MCF 10A (cell line): ENCODE measurements at regions not wholly inside any gene's neighbourhood (a gene's known extent, or its start where the extent isn't known, plus 50 kb on each side); places are given as distances from the start of the nearest gene placed in this dataset.

ENCODE experiments used
- BruUV-seq: library from RNA; stranded (reverse); fragments of 400-500 nt; replicated peaks from 2 replicates; lab custom pipeline; 2021; lab: Mats Ljungman, UMichigan
- CTCF ChIA-PET: fragments of 300-600 bp; sonication (Branson Sonifier 250); formaldehyde crosslinking; extraction: SDS; loops from one replicate; lab custom pipeline; 2021; ENCODE audit warnings: antibody characterized with exemption, inconsistent platforms; lab: Yijun Ruan, JAX
- POLR2A ChIA-PET: fragments of 300-600, 350-650 bp; sonication (Branson Sonifier 250); formaldehyde crosslinking; extraction: SDS; loops from one replicate; lab custom pipeline; 2020; ENCODE audit warnings: antibody characterized with exemption, inconsistent platforms; lab: Yijun Ruan, JAX
- DNase-seq: peaks from one replicate; pipeline ENCODE4 v3.0.0-alpha.2; 2018; ENCODE audit not compliant: unreplicated experiment
- H3K27ac Mint-ChIP-seq: one replicate; pipeline ENCODE4 v1.8.0; 2022; ENCODE audit warnings: mild to moderate bottlenecking, low read depth, mixed read lengths; ENCODE audit not compliant: unreplicated experiment
- H3K27me3 Mint-ChIP-seq: one replicate; pipeline ENCODE4 v1.8.0; 2022; ENCODE audit warnings: mixed read lengths; ENCODE audit not compliant: insufficient read depth, unreplicated experiment
- H3K36me3 Mint-ChIP-seq: one replicate; pipeline ENCODE4 v1.8.0; 2022; ENCODE audit warnings: mild to moderate bottlenecking, moderate library complexity, mixed read lengths; ENCODE audit not compliant: insufficient read depth, unreplicated experiment
- H3K4me1 Mint-ChIP-seq: one replicate; pipeline ENCODE4 v1.8.0; 2022; ENCODE audit warnings: mixed read lengths; ENCODE audit not compliant: insufficient read depth, unreplicated experiment
- H3K4me3 Mint-ChIP-seq: one replicate; pipeline ENCODE4 v1.8.0; 2022; ENCODE audit warnings: mild to moderate bottlenecking, moderate library complexity, mixed read lengths; ENCODE audit not compliant: unreplicated experiment
- H3K9me3 Mint-ChIP-seq: one replicate; pipeline ENCODE4 v1.8.0; 2022; ENCODE audit warnings: mixed read lengths; ENCODE audit not compliant: unreplicated experiment
- intact Hi-C: fragments of 100-400 bp; cut with micrococcal nuclease; formaldehyde crosslinking; loops from 2 replicates; pipeline ENCODE4 v1.14.1; 2022
- TF ChIP-seq, protein P1 (sequence below): fragments of 200-600 bp; IDR thresholded peaks from one replicate; pipeline ENCODE4 v1.8.0; 2022; ENCODE audit warnings: antibody characterized with exemption, mild to moderate bottlenecking; ENCODE audit not compliant: unreplicated experiment

GRCh38 chr1:30588311-30589073, 134.9 kb downstream of the MATN1 start:
- no peak overlapping the region for H3K4me3 Mint-ChIP-seq
- ChIA-PET CTCF (no interaction called here), POLR2A (no interaction called here)
- H3K4me1 Mint-ChIP-seq = no peaks in the 10 kb centered on the region
- peaks cover 8% of the 10 kb centered on the region for H3K9me3 Mint-ChIP-seq
- TF ChIP-seq, protein P1, sequence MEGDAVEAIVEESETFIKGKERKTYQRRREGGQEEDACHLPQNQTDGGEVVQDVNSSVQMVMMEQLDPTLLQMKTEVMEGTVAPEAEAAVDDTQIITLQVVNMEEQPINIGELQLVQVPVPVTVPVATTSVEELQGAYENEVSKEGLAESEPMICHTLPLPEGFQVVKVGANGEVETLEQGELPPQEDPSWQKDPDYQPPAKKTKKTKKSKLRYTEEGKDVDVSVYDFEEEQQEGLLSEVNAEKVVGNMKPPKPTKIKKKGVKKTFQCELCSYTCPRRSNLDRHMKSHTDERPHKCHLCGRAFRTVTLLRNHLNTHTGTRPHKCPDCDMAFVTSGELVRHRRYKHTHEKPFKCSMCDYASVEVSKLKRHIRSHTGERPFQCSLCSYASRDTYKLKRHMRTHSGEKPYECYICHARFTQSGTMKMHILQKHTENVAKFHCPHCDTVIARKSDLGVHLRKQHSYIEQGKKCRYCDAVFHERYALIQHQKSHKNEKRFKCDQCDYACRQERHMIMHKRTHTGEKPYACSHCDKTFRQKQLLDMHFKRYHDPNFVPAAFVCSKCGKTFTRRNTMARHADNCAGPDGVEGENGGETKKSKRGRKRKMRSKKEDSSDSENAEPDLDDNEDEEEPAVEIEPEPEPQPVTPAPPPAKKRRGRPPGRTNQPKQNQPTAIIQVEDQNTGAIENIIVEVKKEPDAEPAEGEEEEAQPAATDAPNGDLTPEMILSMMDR = no peak
- H3K36me3 Mint-ChIP-seq = no peaks in the 10 kb centered on the region
- intact Hi-C loops = no loop called here
- H3K27ac Mint-ChIP-seq = no peak overlapping the region
- BruUV-seq = no TSS peak
- DNase-seq = no peak
- peaks cover 61% of the 10 kb centered on the region for H3K27me3 Mint-ChIP-seq

- Mint-ChIP-seq H3K9me3 (peaks cover 8% of the 10 kb centered on the region), H3K27ac (no peak overlapping the region), H3K4me3 (no peak overlapping the region), H3K4me1 (no peaks in the 10 kb centered on the region), H3K27me3 (peaks cover 43% of the 10 kb centered on the region), H3K36me3 (no peaks in the 10 kb centered on the region)
- ChIA-PET CTCF (no interaction called here), POLR2A (no interaction called here)
- intact Hi-C loops = no loop called here
- no TSS peak for BruUV-seq
- TF ChIP-seq, protein P1 = no peak
- no peak for DNase-seq
Observed at GRCh38 chr1:30586671-30587070, 136.7 kb downstream of the MATN1 start.

GRCh38 chr1:30579580-30579979, 143.8 kb downstream of the MATN1 start:
- TF ChIP-seq, protein P1 = no peak
- intact Hi-C loops = no loop called here
- POLR2A ChIA-PET = interaction anchor here (0.6 kb wide), 2 partner anchors 1308 to 1795 kb away, joined by 3 to 5 read pairs; no protein-coding TSS in a partner anchor
- Mint-ChIP-seq H3K4me3 (no peak overlapping the region), H3K27ac (no peak overlapping the region), H3K4me1 (peaks cover 5% of the 10 kb centered on the region), H3K27me3 (peaks cover 11% of the 10 kb centered on the region), H3K9me3 (peaks cover 8% of the 10 kb centered on the region), H3K36me3 (no peaks in the 10 kb centered on the region)
- BruUV-seq = no TSS peak
- CTCF ChIA-PET = interaction anchor here (0.6 kb wide), 1 partner anchor 222 kb away, joined by 3 read pairs; no protein-coding TSS in a partner anchor
- DNase-seq = no peak

GRCh38 chr1:30575066-30575465, 148.3 kb downstream of the MATN1 start:
- Mint-ChIP-seq H3K4me3 (no peak overlapping the region), H3K27ac (no peak overlapping the region), H3K27me3 (no peaks in the 10 kb centered on the region), H3K9me3 (no peaks in the 10 kb centered on the region), H3K36me3 (no peaks in the 10 kb centered on the region), H3K4me1 (peaks cover 5% of the 10 kb centered on the region)
- ChIA-PET POLR2A (no interaction called here), CTCF (no interaction called here)
- TF ChIP-seq, protein P1 = no peak
- BruUV-seq = no TSS peak
- DNase-seq = no peak
- intact Hi-C loops = no loop called here
